ENCODE measurements at regions not wholly inside any gene's neighbourhood (a gene's known extent, or its start where the extent isn't known, plus 50 kb on each side); places are given as distances from the start of the nearest gene placed in this dataset.

DNA sequence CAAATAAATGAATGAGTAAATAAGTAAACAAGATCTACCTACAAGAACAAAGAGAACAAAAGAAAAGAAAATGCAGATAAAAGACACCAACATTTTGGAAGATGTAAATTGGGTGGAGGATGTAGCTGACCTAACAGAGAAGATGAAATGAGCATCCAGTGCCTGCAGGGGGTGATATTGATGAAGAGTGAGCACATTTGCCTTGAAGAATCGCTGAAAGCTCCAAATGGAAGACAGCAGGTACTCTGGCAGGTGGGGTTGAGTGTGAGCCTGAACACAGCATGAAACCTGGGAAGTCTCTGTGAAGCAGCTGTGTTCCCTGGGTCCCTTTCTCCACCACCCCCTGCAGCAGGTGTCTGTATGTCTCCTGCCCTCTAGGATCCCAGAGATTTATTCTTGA is 125.6 kb downstream of the NXNL2 start:
- Histone ChIP-seq H3K27me3 (replicated peaks in 1 of 2; ENCODE audit: control insufficient read depth in 2 of 2, insufficient read depth in 2 of 2, low read length in 1 of 2) (no peaks in the 10 kb centered on the region), H3K4me2 (ENCODE audit: control insufficient read depth, insufficient read depth) (no peak overlapping the region), H3K36me3 (ENCODE audit: control insufficient read depth in 2 of 2, insufficient read depth in 2 of 2, low read length in 1 of 2) (no peaks in the 10 kb centered on the region), H3K9ac (ENCODE audit: control insufficient read depth, insufficient read depth, low read length) (no peak overlapping the region), H3K79me2 (ENCODE audit: control insufficient read depth, insufficient read depth, low read length) (no peaks in the 10 kb centered on the region), H3K4me3 (no peak overlapping the region), H3K4me1 (ENCODE audit: control insufficient read depth, insufficient read depth, low read length) (no peaks in the 10 kb centered on the region), H4K20me1 (ENCODE audit: control insufficient read depth, insufficient read depth) (no peaks in the 10 kb centered on the region), H3K9me3 (replicated peaks; ENCODE audit: control insufficient read depth, insufficient read depth, low read length) (no peaks in the 10 kb centered on the region), H3K27ac (ENCODE audit: control insufficient read depth, insufficient read depth) (no peak overlapping the region), H2AFZ (ENCODE audit: control insufficient read depth, low read depth, low read length) (no peak overlapping the region)
- intact Hi-C loops (cut with micrococcal nuclease; ENCODE audit: unreplicated experiment) (loop anchor here (5.0 kb wide), 1 partner anchor 342 kb away; no protein-coding TSS in a partner anchor), in situ Hi-C loops (cut with MboI) (no loop called here)
- ATAC-seq = no peak
- ChIA-PET CTCF (interaction anchor here (0.6 to 1.1 kb wide), 3 partner anchors 340 to 1376 kb away, joined by 3 read pairs; no protein-coding TSS in a partner anchor), SMC1A (ENCODE audit: uncharacterized antibody, unreplicated experiment) (no interaction called here), RAD21 (ENCODE audit: unreplicated experiment) (no interaction called here), POLR2A (no interaction called here)
- no peak for DNase-seq (ENCODE audit: low read depth, low spot score)
- no TSS peak for BruUV-seq (replicated peaks)
- FAIRE-seq = no peak
- TF ChIP-seq MYB (IDR thresholded peaks at IDR 0.05; ENCODE audit: borderline replicate concordance, low read depth, low read length) (no peak), RAD21 (IDR thresholded peaks at IDR 0.05; ENCODE audit: insufficient read depth, low read depth, low read length) (peak; percentile 39; the same call in 1 of the 2 replicates)
- TF ChIP-seq, protein P1, sequence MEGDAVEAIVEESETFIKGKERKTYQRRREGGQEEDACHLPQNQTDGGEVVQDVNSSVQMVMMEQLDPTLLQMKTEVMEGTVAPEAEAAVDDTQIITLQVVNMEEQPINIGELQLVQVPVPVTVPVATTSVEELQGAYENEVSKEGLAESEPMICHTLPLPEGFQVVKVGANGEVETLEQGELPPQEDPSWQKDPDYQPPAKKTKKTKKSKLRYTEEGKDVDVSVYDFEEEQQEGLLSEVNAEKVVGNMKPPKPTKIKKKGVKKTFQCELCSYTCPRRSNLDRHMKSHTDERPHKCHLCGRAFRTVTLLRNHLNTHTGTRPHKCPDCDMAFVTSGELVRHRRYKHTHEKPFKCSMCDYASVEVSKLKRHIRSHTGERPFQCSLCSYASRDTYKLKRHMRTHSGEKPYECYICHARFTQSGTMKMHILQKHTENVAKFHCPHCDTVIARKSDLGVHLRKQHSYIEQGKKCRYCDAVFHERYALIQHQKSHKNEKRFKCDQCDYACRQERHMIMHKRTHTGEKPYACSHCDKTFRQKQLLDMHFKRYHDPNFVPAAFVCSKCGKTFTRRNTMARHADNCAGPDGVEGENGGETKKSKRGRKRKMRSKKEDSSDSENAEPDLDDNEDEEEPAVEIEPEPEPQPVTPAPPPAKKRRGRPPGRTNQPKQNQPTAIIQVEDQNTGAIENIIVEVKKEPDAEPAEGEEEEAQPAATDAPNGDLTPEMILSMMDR (IDR thresholded peaks at IDR 0.05 in 2 of 3, conservative IDR thresholded peaks at IDR 0.05 in 1 of 3; ENCODE audit: control insufficient read depth in 2 of 3, extremely low read depth in 1 of 3, insufficient read depth in 1 of 3, low read depth in 3 of 3, low read length in 3 of 3) = peak in 2 of 3 experiments; percentile 6 to 22; a peak in 4 of 6 replicates
- WGBS (ENCODE audit: insufficient coverage, insufficient replicate concordance, low lambda C conversion rate, missing lambda C conversion rate) = 0% methylated on average over 1 of the region's 1 CpG

DNA sequence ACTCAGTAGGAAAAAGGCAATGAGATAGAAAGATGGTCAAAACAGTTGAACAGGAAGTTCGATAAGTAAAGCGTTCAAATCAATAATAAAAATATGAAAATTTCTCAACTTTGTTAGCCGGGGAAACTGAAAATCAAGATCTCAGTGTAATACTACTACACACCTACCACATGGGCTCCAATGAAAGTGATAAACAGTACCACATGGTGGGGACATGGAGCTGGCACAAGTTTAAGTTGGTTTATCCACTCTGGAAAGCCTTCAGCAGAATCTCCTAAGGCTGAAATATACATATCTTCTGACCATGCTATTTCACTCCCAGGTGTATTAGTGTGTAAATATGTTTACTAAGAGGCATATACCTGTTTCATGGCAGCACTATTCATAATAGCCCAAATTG is 126.8 kb downstream of the NXNL2 start:
- no peak overlapping the region for H3K9ac ChIP-seq (ENCODE audit: control insufficient read depth, insufficient read depth, low read length)
- no peaks in the 10 kb centered on the region for H4K20me1 ChIP-seq (ENCODE audit: control insufficient read depth, insufficient read depth)
- no peaks in the 10 kb centered on the region for H3K36me3 ChIP-seq (ENCODE audit: control insufficient read depth in 2 of 2, insufficient read depth in 2 of 2, low read length in 1 of 2)
- WGBS (ENCODE audit: insufficient coverage, insufficient replicate concordance, low lambda C conversion rate, missing lambda C conversion rate) = 61% methylated on average over 3 of the region's 3 CpGs
- in situ Hi-C loops (cut with MboI) (no loop called here), intact Hi-C loops (cut with micrococcal nuclease; ENCODE audit: unreplicated experiment) (loop anchor here (5.0 kb wide), 1 partner anchor 341 kb away; no protein-coding TSS in a partner anchor)
- H3K4me1 ChIP-seq (ENCODE audit: control insufficient read depth, insufficient read depth, low read length) = no peaks in the 10 kb centered on the region
- SMC1A ChIA-PET (ENCODE audit: uncharacterized antibody, unreplicated experiment) = no interaction called here
- H2AFZ ChIP-seq (ENCODE audit: control insufficient read depth, low read depth, low read length) = no peak overlapping the region
- H3K27ac ChIP-seq (ENCODE audit: control insufficient read depth, insufficient read depth) = no peak overlapping the region
- FAIRE-seq (no peak), ATAC-seq (no peak), DNase-seq (ENCODE audit: low read depth, low spot score) (no peak)
- no TSS peak for BruUV-seq (replicated peaks)
- TF ChIP-seq RFX5 (IDR thresholded peaks at IDR 0.05; ENCODE audit: low read depth, low read length) (no peak), TAF1 (IDR thresholded peaks at IDR 0.05; ENCODE audit: borderline replicate concordance, low read depth, low read length) (no peak), KLF5 (IDR thresholded peaks at IDR 0.05; ENCODE audit: partially characterized antibody) (no peak)
- CTCF ChIA-PET = no interaction called here
- H3K4me3 ChIP-seq = no peak overlapping the region
- H3K79me2 ChIP-seq (ENCODE audit: control insufficient read depth, insufficient read depth, low read length) = no peaks in the 10 kb centered on the region
- POLR2A ChIA-PET = no interaction called here
- H3K27me3 ChIP-seq (replicated peaks in 1 of 2; ENCODE audit: control insufficient read depth in 2 of 2, insufficient read depth in 2 of 2, low read length in 1 of 2) = no peaks in the 10 kb centered on the region; a peak in 1 of 4 replicates
- no peaks in the 10 kb centered on the region for H3K9me3 ChIP-seq (replicated peaks; ENCODE audit: control insufficient read depth, insufficient read depth, low read length)
- H3K4me2 ChIP-seq (ENCODE audit: control insufficient read depth, insufficient read depth) = no peak overlapping the region
- RAD21 ChIA-PET (ENCODE audit: unreplicated experiment) = no interaction called here
